Fibroblast of lung (primary cell): ENCODE measurements at regions not wholly inside any gene's neighbourhood (a gene's known extent, or its start where the extent isn't known, plus 50 kb on each side); places are given as distances from the start of the nearest gene placed in this dataset.

Source experiments
- DNase-seq, 2 donors: peaks; one replicate each; pipeline versions ENCODE4 v3.0.0 to v3.0.0-alpha.2; 2010; ENCODE audit warnings: low read depth in 2 of 2
- H2AFZ ChIP-seq: 2 replicates; pipeline ENCODE4 v1.5.1; 2012; ENCODE audit warnings: low read length, control low read depth, inconsistent platforms
- H3K27ac ChIP-seq: 2 replicates; pipeline ENCODE4 v1.5.1; 2011; ENCODE audit warnings: low read length, control low read depth; ENCODE audit not compliant: insufficient read depth
- H3K27me3 ChIP-seq: 2 replicates; pipeline ENCODE4 v1.5.1; 2011; ENCODE audit warnings: mild to moderate bottlenecking, low read length; ENCODE audit not compliant: control insufficient read depth, insufficient read depth
- H3K36me3 ChIP-seq: 2 replicates; pipeline ENCODE4 v1.5.1; 2011; ENCODE audit warnings: low read length; ENCODE audit not compliant: control insufficient read depth, insufficient read depth
- H3K4me1 ChIP-seq: 2 replicates; pipeline ENCODE4 v1.5.1; 2011; ENCODE audit warnings: low read length; ENCODE audit not compliant: control insufficient read depth, insufficient read depth; ENCODE audit errors: extremely low read depth
- H3K4me2 ChIP-seq: 2 replicates; pipeline ENCODE4 v1.5.1; 2011; ENCODE audit warnings: low read length, control low read depth; ENCODE audit not compliant: insufficient read depth; ENCODE audit errors: extremely low read depth
- H3K4me3 ChIP-seq, 4 experiments: fragments of 200-600 bp in 1 of 4; sonication (generic) in 1 of 4; replicated peaks in 1 of 4; 2 replicates each; pipeline ENCODE4 v1.5.1; 2011 to 2016; ENCODE audit warnings: low read length in 4 of 4, low read depth in 3 of 4, mild to moderate bottlenecking in 3 of 4, control low read depth in 2 of 4, inconsistent platforms in 1 of 4, mixed read lengths in 1 of 4; ENCODE audit not compliant: insufficient read depth in 1 of 4; ENCODE audit errors: control extremely low read depth in 1 of 4
- H3K79me2 ChIP-seq: 2 replicates; pipeline ENCODE4 v1.5.1; 2012; ENCODE audit warnings: mild to moderate bottlenecking, low read length, inconsistent platforms; ENCODE audit not compliant: control insufficient read depth, insufficient read depth
- H3K9ac ChIP-seq: 2 replicates; pipeline ENCODE4 v1.5.1; 2011; ENCODE audit warnings: mild to moderate bottlenecking, low read length, control low read depth; ENCODE audit not compliant: insufficient read depth
- H3K9me3 ChIP-seq: 2 replicates; pipeline ENCODE4 v1.5.1; 2012; ENCODE audit warnings: low read depth, low read length; ENCODE audit not compliant: control insufficient read depth, insufficient read depth
- H4K20me1 ChIP-seq: 2 replicates; pipeline ENCODE4 v1.5.1; 2011; ENCODE audit warnings: low read length; ENCODE audit not compliant: control insufficient read depth, insufficient read depth; ENCODE audit errors: extremely low read depth
- EZH2 ChIP-seq: IDR thresholded peaks from 2 replicates; pipeline ENCODE4 v1.5.1; 2012; ENCODE audit warnings: low read length, control low read depth, mild to moderate bottlenecking; ENCODE audit errors: missing control alignments
- TF ChIP-seq, protein P1 (sequence below), 2 donors: IDR thresholded peaks in 1 of 2; conservative IDR thresholded peaks in 1 of 2; 1 replicate in 1 of 2; 2 replicates in 1 of 2; pipeline ENCODE4 v1.5.1; 2011 to 2012; ENCODE audit warnings: low read length in 2 of 2, control low read depth in 1 of 2, inconsistent platforms in 1 of 2, low read depth in 1 of 2, mild to moderate bottlenecking in 1 of 2

DNA sequence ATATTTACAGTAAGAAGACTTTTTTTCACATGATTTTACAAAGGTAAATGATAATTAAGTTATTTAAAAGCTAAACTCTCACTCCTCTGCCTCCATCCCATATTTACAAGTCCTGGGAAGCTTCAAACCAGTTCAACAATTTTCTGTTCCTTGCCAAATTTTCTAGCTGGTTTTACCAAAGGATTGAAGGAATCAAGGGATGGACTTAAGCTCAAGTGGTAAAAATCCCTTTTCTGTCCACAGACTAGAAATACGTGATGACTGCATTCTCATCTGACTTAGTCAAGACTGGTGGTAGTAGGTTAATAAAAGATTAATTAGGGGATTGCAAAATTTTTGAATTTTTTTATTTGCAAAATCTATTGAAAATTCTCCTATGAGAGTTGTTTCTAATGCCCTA is 297.3 kb downstream of the MTX2 start:
- no peaks in the 10 kb centered on the region for H3K4me1 ChIP-seq
- no peak overlapping the region for H3K9ac ChIP-seq
- no peak for TF ChIP-seq EZH2
- TF ChIP-seq, protein P1, sequence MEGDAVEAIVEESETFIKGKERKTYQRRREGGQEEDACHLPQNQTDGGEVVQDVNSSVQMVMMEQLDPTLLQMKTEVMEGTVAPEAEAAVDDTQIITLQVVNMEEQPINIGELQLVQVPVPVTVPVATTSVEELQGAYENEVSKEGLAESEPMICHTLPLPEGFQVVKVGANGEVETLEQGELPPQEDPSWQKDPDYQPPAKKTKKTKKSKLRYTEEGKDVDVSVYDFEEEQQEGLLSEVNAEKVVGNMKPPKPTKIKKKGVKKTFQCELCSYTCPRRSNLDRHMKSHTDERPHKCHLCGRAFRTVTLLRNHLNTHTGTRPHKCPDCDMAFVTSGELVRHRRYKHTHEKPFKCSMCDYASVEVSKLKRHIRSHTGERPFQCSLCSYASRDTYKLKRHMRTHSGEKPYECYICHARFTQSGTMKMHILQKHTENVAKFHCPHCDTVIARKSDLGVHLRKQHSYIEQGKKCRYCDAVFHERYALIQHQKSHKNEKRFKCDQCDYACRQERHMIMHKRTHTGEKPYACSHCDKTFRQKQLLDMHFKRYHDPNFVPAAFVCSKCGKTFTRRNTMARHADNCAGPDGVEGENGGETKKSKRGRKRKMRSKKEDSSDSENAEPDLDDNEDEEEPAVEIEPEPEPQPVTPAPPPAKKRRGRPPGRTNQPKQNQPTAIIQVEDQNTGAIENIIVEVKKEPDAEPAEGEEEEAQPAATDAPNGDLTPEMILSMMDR (conservative IDR thresholded peaks at IDR 0.05 in 1 of 2, IDR thresholded peaks at IDR 0.05 in 1 of 2; ENCODE audit: low read depth in 1 of 2, low read length in 2 of 2): no peak
- peaks cover 4% of the 10 kb centered on the region for H3K27me3 ChIP-seq
- no peaks in the 10 kb centered on the region for H3K36me3 ChIP-seq
- no peaks in the 10 kb centered on the region for H4K20me1 ChIP-seq
- no peak for DNase-seq
- H3K4me3 ChIP-seq: no peak overlapping the region
- no peak overlapping the region for H3K27ac ChIP-seq
- no peaks in the 10 kb centered on the region for H3K79me2 ChIP-seq
- no peak overlapping the region for H2AFZ ChIP-seq
- no peaks in the 10 kb centered on the region for H3K9me3 ChIP-seq
- H3K4me2 ChIP-seq: no peak overlapping the region

DNA sequence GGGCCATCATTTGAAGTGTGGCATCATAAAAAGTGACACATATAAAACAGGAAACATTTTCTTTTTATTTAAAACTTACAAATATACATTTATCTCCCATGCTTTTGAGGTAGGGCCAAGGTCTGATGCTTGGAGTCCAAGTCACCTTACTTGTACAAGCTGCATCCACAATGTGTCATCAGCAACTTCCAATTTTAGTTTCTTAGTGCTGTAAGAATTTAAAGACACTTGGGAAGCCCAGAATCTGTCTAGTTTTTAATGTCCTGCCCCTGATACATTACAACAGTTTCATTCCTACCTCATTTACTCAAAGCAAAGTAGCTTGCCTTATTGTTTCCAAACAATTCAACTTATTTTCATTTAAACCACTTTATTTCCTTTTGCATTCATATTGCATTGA is 297.7 kb downstream of the MTX2 start:
- TF ChIP-seq EZH2: no peak
- TF ChIP-seq, protein P1 (conservative IDR thresholded peaks at IDR 0.05 in 1 of 2, IDR thresholded peaks at IDR 0.05 in 1 of 2; ENCODE audit: low read depth in 1 of 2, low read length in 2 of 2): no peak
- Histone ChIP-seq H2AFZ (no peak overlapping the region), H3K4me1 (no peaks in the 10 kb centered on the region)

DNA sequence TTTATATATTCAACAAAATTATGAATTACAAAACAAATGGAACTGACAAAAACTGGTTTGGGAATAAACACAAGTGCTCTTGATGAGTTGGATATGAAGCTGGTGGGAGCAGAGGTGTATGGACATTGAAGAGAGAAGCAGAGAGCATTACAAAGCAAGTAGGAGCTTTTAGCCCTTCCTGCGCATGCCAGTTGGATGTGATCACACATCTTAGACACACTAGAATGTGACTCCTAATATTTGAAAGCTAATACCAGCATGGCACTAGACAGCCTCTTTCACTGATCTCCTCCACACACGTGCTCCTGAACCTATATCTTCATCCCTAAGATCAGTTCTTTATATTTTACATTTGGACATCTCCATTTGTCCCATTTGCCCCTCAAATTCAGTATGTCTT is 298.1 kb downstream of the MTX2 start:
- no peak overlapping the region for H3K4me3 ChIP-seq
- H3K27me3 ChIP-seq: peaks cover 4% of the 10 kb centered on the region
- H3K79me2 ChIP-seq: no peaks in the 10 kb centered on the region
- H3K9me3 ChIP-seq: no peaks in the 10 kb centered on the region
- no peaks in the 10 kb centered on the region for H4K20me1 ChIP-seq
- TF ChIP-seq, protein P1 (conservative IDR thresholded peaks at IDR 0.05 in 1 of 2, IDR thresholded peaks at IDR 0.05 in 1 of 2; ENCODE audit: low read depth in 1 of 2, low read length in 2 of 2): no peak
- no peak for TF ChIP-seq EZH2
- no peak overlapping the region for H3K4me2 ChIP-seq
- H3K36me3 ChIP-seq: no peaks in the 10 kb centered on the region
- H3K27ac ChIP-seq: no peak overlapping the region
- no peak for DNase-seq
- H3K9ac ChIP-seq: no peak overlapping the region
- no peak overlapping the region for H2AFZ ChIP-seq
- no peaks in the 10 kb centered on the region for H3K4me1 ChIP-seq

More for the DNA sequence above, 297.7 kb downstream of the MTX2 start:
- Histone ChIP-seq H3K9me3 (no peaks in the 10 kb centered on the region), H3K4me2 (no peak overlapping the region), H3K4me3 (no peak overlapping the region), H3K9ac (no peak overlapping the region), H3K27me3 (peaks cover 4% of the 10 kb centered on the region), H4K20me1 (no peaks in the 10 kb centered on the region), H3K36me3 (no peaks in the 10 kb centered on the region), H3K27ac (no peak overlapping the region), H3K79me2 (no peaks in the 10 kb centered on the region)
- DNase-seq: peak in 1 of 2 donors; percentile 58
